ENCODE measurements at regions not wholly inside any gene's neighbourhood (a gene's known extent, or its start where the extent isn't known, plus 50 kb on each side); places are given as distances from the start of the nearest gene placed in this dataset.

GRCh38 chr20:17797161-17797560 lies 97.4 kb downstream of the BANF2 start:
- no peak for TF ChIP-seq EZH2 (conservative IDR thresholded peaks at IDR 0.05; ENCODE audit: low read depth, low read length)
- TF ChIP-seq HIC2 (CRISPR knock-in tag; IDR thresholded peaks at IDR 0.05; ENCODE audit: low read depth): no peak
- no peak for TF ChIP-seq ATF6 (CRISPR knock-in tag; conservative IDR thresholded peaks at IDR 0.05)
- TF ChIP-seq ZNF414 (CRISPR knock-in tag; IDR thresholded peaks at IDR 0.05): no peak
- TF ChIP-seq POLR2A (IDR thresholded peaks at IDR 0.05; ENCODE audit: insufficient read depth in 1 of 2, low read depth in 2 of 2, low read length in 2 of 2): no peak
- TF ChIP-seq CBX5 (CRISPR knock-in tag; IDR thresholded peaks at IDR 0.05; ENCODE audit: borderline replicate concordance): no peak
- no peak for TF ChIP-seq FOXP1 (IDR thresholded peaks at IDR 0.05)
- TF ChIP-seq FOXP1 (CRISPR knock-in tag; IDR thresholded peaks at IDR 0.05): peak; percentile 52; the same call in 1 of the 2 replicates
- no peak for TF ChIP-seq HNRNPUL1 (IDR thresholded peaks at IDR 0.05; ENCODE audit: low read depth, low read length)
- no peak for TF ChIP-seq NFYB (CRISPR knock-in tag; IDR thresholded peaks at IDR 0.05)
- peak; percentile 58 for TF ChIP-seq BHLHE40 (IDR thresholded peaks at IDR 0.05; ENCODE audit: low read length)
- no peak for TF ChIP-seq ZNF589 (CRISPR knock-in tag; conservative IDR thresholded peaks at IDR 0.05)

Measured in HepG2 (cell line).